MCF 10A (cell line): ENCODE measurements at regions not wholly inside any gene's neighbourhood (a gene's known extent, or its start where the extent isn't known, plus 50 kb on each side); places are given as distances from the start of the nearest gene placed in this dataset.

Source experiments
- BruUV-seq: library from RNA; stranded (reverse); fragments of 400-500 nt; replicated peaks from 2 replicates; lab custom pipeline; 2021; lab: Mats Ljungman, UMichigan
- CTCF ChIA-PET: fragments of 300-600 bp; sonication (Branson Sonifier 250); formaldehyde crosslinking; extraction: SDS; loops from one replicate; lab custom pipeline; 2021; ENCODE audit warnings: antibody characterized with exemption, inconsistent platforms; lab: Yijun Ruan, JAX
- POLR2A ChIA-PET: fragments of 300-600, 350-650 bp; sonication (Branson Sonifier 250); formaldehyde crosslinking; extraction: SDS; loops from one replicate; lab custom pipeline; 2020; ENCODE audit warnings: antibody characterized with exemption, inconsistent platforms; lab: Yijun Ruan, JAX
- DNase-seq: peaks from one replicate; pipeline ENCODE4 v3.0.0-alpha.2; 2018; ENCODE audit not compliant: unreplicated experiment
- H3K27ac Mint-ChIP-seq: one replicate; pipeline ENCODE4 v1.8.0; 2022; ENCODE audit warnings: mild to moderate bottlenecking, low read depth, mixed read lengths; ENCODE audit not compliant: unreplicated experiment
- H3K27me3 Mint-ChIP-seq: one replicate; pipeline ENCODE4 v1.8.0; 2022; ENCODE audit warnings: mixed read lengths; ENCODE audit not compliant: insufficient read depth, unreplicated experiment
- H3K36me3 Mint-ChIP-seq: one replicate; pipeline ENCODE4 v1.8.0; 2022; ENCODE audit warnings: mild to moderate bottlenecking, moderate library complexity, mixed read lengths; ENCODE audit not compliant: insufficient read depth, unreplicated experiment
- H3K4me1 Mint-ChIP-seq: one replicate; pipeline ENCODE4 v1.8.0; 2022; ENCODE audit warnings: mixed read lengths; ENCODE audit not compliant: insufficient read depth, unreplicated experiment
- H3K4me3 Mint-ChIP-seq: one replicate; pipeline ENCODE4 v1.8.0; 2022; ENCODE audit warnings: mild to moderate bottlenecking, moderate library complexity, mixed read lengths; ENCODE audit not compliant: unreplicated experiment
- H3K9me3 Mint-ChIP-seq: one replicate; pipeline ENCODE4 v1.8.0; 2022; ENCODE audit warnings: mixed read lengths; ENCODE audit not compliant: unreplicated experiment
- CTCF ChIP-seq: fragments of 200-600 bp; IDR thresholded peaks from one replicate; pipeline ENCODE4 v1.8.0; 2022; ENCODE audit warnings: antibody characterized with exemption, mild to moderate bottlenecking; ENCODE audit not compliant: unreplicated experiment
- intact Hi-C: fragments of 100-400 bp; cut with micrococcal nuclease; formaldehyde crosslinking; loops from 2 replicates; pipeline ENCODE4 v1.14.1; 2022

GRCh38 chr10:60537697-60538096 is 148.0 kb upstream of the ANK3 start:
- Mint-ChIP-seq H3K27me3 (no peaks in the 10 kb centered on the region), H3K9me3 (no peaks in the 10 kb centered on the region), H3K27ac (no peak overlapping the region), H3K4me3 (no peak overlapping the region), H3K36me3 (no peaks in the 10 kb centered on the region), H3K4me1 (peaks cover 14% of the 10 kb centered on the region)
- TF ChIP-seq CTCF, result no peak
- ChIA-PET CTCF (no interaction called here), POLR2A (no interaction called here)
- no TSS peak for BruUV-seq
- intact Hi-C loops, result no loop called here
- DNase-seq, result no peak

- Mint-ChIP-seq H3K9me3 (no peaks in the 10 kb centered on the region), H3K27me3 (no peaks in the 10 kb centered on the region), H3K27ac (no peak overlapping the region), H3K4me1 (peaks cover 7% of the 10 kb centered on the region), H3K4me3 (no peak overlapping the region), H3K36me3 (no peaks in the 10 kb centered on the region)
- no peak for TF ChIP-seq CTCF
- intact Hi-C loops, result no loop called here
- CTCF ChIA-PET, result interaction anchor here (0.7 kb wide), 1 partner anchor 14 kb away, joined by 3 read pairs; no protein-coding TSS in a partner anchor
- POLR2A ChIA-PET, result interaction anchor here (0.8 kb wide), 1 partner anchor 8 kb away, joined by 3 read pairs; no protein-coding TSS in a partner anchor
- peak; percentile 56 for DNase-seq
- BruUV-seq, result no TSS peak
Measured at GRCh38 chr10:60536529-60537114, 146.9 kb upstream of the ANK3 start.

- no peaks in the 10 kb centered on the region for H3K27me3 Mint-ChIP-seq
- H3K27ac Mint-ChIP-seq, result no peak overlapping the region
- intact Hi-C loops, result no loop called here
- POLR2A ChIA-PET, result no interaction called here
- H3K9me3 Mint-ChIP-seq, result no peaks in the 10 kb centered on the region
- DNase-seq, result no peak
- CTCF ChIA-PET, result no interaction called here
- no peaks in the 10 kb centered on the region for H3K36me3 Mint-ChIP-seq
- H3K4me3 Mint-ChIP-seq, result no peak overlapping the region
- BruUV-seq, result no TSS peak
- TF ChIP-seq CTCF, result no peak
- H3K4me1 Mint-ChIP-seq, result peaks cover 7% of the 10 kb centered on the region
Measured at GRCh38 chr10:60535427-60535826, 145.8 kb upstream of the ANK3 start.

- no TSS peak for BruUV-seq
- no peak for DNase-seq
- no peak for TF ChIP-seq CTCF
- ChIA-PET POLR2A (no interaction called here), CTCF (no interaction called here)
- Mint-ChIP-seq H3K27ac (no peak overlapping the region), H3K36me3 (no peaks in the 10 kb centered on the region), H3K9me3 (no peaks in the 10 kb centered on the region), H3K4me1 (peaks cover 7% of the 10 kb centered on the region), H3K4me3 (no peak overlapping the region), H3K27me3 (no peaks in the 10 kb centered on the region)
- intact Hi-C loops, result no loop called here
Measured at GRCh38 chr10:60534761-60535389, 145.2 kb upstream of the ANK3 start.
